HepG2 (cell line): ENCODE measurements at regions not wholly inside any gene's neighbourhood (a gene's known extent, or its start where the extent isn't known, plus 50 kb on each side); places are given as distances from the start of the nearest gene placed in this dataset.

Experiments
- ATAC-seq: fragments of 200-7000 bp; cut with Tn5 transposase; 3 replicates; pipeline ENCODE4 v1.9.1; 2020; ENCODE audit warnings: mild to moderate bottlenecking, moderate library complexity
- BruUV-seq: library from RNA; stranded (reverse); fragments of 400-500 nt; replicated peaks from 2 replicates; lab custom pipeline; 2021; lab: Mats Ljungman, UMichigan
- CTCF ChIA-PET: fragments of 300-600 bp; formaldehyde crosslinking; extraction: SDS; loops from one replicate; lab custom pipeline; 2021; ENCODE audit warnings: low total read pairs, inconsistent platforms, low intra/inter-chr PET ratio; lab: Yijun Ruan, JAX
- POLR2A ChIA-PET: fragments of 350-600 bp; sonication (Branson Sonifier 250); formaldehyde crosslinking; loops from one replicate; lab custom pipeline; 2020; ENCODE audit warnings: antibody characterized with exemption, inconsistent platforms; lab: Yijun Ruan, JAX
- DNase-seq: peaks from one replicate; pipeline ENCODE4 v3.0.0-alpha.2; 2015; ENCODE audit warnings: low spot score
- FAIRE-seq: peaks from 3 replicates; lab custom pipeline; 2011; peaks lifted over from hg19 to GRCh38; lab: Jason Lieb, UNC
- H2AFZ ChIP-seq: one replicate; pipeline ENCODE4 v1.6.1; 2011; ENCODE audit warnings: low read length, inconsistent platforms
- H3K27ac ChIP-seq: fragments of 300-600 bp; 3 replicates; pipeline ENCODE4 v1.8.0; 2011; ENCODE audit warnings: mixed run types, mild to moderate bottlenecking, mixed read lengths, low read length, inconsistent platforms; ENCODE audit not compliant: insufficient read depth; ENCODE audit errors: extremely low read length
- H3K27me3 ChIP-seq, 2 experiments: fragments of 200-600 bp in 1 of 2; 2 replicates in 1 of 2; 3 replicates in 1 of 2; pipeline versions ENCODE4 v1.6.0 to v1.8.0; 2011; ENCODE audit warnings: low read length in 2 of 2, mild to moderate bottlenecking in 2 of 2, moderate library complexity in 2 of 2, inconsistent platforms in 1 of 2; ENCODE audit not compliant: insufficient read depth in 2 of 2, control insufficient read depth in 1 of 2
- H3K36me3 ChIP-seq, 2 experiments: fragments of 200-600 bp in 1 of 2; replicated peaks in 1 of 2; 2 replicates in 1 of 2; 3 replicates in 1 of 2; pipeline versions ENCODE4 v1.5.1 to v1.8.0; 2011; ENCODE audit warnings: low read length in 2 of 2, inconsistent platforms in 1 of 2; ENCODE audit not compliant: insufficient read depth in 2 of 2, control insufficient read depth in 1 of 2
- H3K4me1 ChIP-seq: 2 replicates; pipeline ENCODE4 v1.5.1; 2012; ENCODE audit warnings: low read length, inconsistent platforms; ENCODE audit not compliant: insufficient read depth
- H3K4me2 ChIP-seq: 2 replicates; pipeline ENCODE4 v1.6.0; 2011; ENCODE audit warnings: low read depth, low read length, inconsistent platforms
- H3K4me3 ChIP-seq, 3 experiments: fragments of 200-600 bp in 1 of 3; sonication (generic), shearing (Covaris generic) in 1 of 3; replicated peaks in 1 of 3; 2 replicates each; pipeline ENCODE4 v1.5.1; 2011 to 2016; ENCODE audit warnings: low read length in 3 of 3, inconsistent platforms in 2 of 3, low read depth in 2 of 3, mild to moderate bottlenecking in 2 of 3, control low read depth in 1 of 3, mixed read lengths in 1 of 3; ENCODE audit not compliant: insufficient read depth in 1 of 3
- H3K79me2 ChIP-seq: one replicate; pipeline ENCODE4 v1.6.1; 2011; ENCODE audit warnings: low read length, inconsistent platforms; ENCODE audit not compliant: insufficient read depth
- H3K9ac ChIP-seq: 2 replicates; pipeline ENCODE4 v1.6.0; 2011; ENCODE audit warnings: mild to moderate bottlenecking, low read depth, low read length, inconsistent platforms; ENCODE audit not compliant: insufficient read depth
- H3K9me3 ChIP-seq: 2 replicates; pipeline ENCODE4 v1.5.1; 2012; ENCODE audit warnings: mild to moderate bottlenecking, low read length
- H4K20me1 ChIP-seq: 2 replicates; pipeline ENCODE4 v1.6.0; 2011; ENCODE audit warnings: inconsistent platforms, mild to moderate bottlenecking, low read length, moderate library complexity; ENCODE audit not compliant: insufficient read depth
- CC2D1A ChIP-seq: sonication (generic); formaldehyde crosslinking; IDR thresholded peaks from 2 replicates; pipeline ENCODE4 v1.8.1; 2023; ENCODE audit warnings: mild to moderate bottlenecking, missing genetic modification reagents
- HNRNPH1 ChIP-seq: fragments of 200-400 bp; formaldehyde crosslinking; optimal IDR thresholded peaks from 2 replicates; pipeline ENCODE3; 2017; ENCODE audit warnings: mild to moderate bottlenecking, low read depth, low read length
- KDM1A ChIP-seq: IDR thresholded peaks from 2 replicates; pipeline ENCODE4 v1.6.1; 2016; ENCODE audit warnings: missing compliant biosample characterization
- NCOA2 ChIP-seq: sonication (generic); formaldehyde crosslinking; IDR thresholded peaks from 2 replicates; pipeline ENCODE4 v1.8.0; 2022; ENCODE audit warnings: inconsistent platforms
- POLR2AphosphoS2 ChIP-seq: IDR thresholded peaks from 2 replicates; pipeline ENCODE4 v1.6.1; 2011; ENCODE audit warnings: low read depth, low read length, improper control_type of control experiment
- ZBTB8A ChIP-seq: sonication (generic); formaldehyde crosslinking; IDR thresholded peaks from 2 replicates; pipeline ENCODE4 v1.4.0; 2020; ENCODE audit warnings: mild to moderate bottlenecking, low read depth, missing genetic modification reagents, borderline replicate concordance
- WGBS: methylation state at CpG from one replicate; pipeline ENCODE4 v1.1.6; 2017; ENCODE audit warnings: low lambda C conversion rate; 5-methylcytosine and 5-hydroxymethylcytosine counted together
- in situ Hi-C: cut with HindIII; loops from 2 replicates; pipeline ENCODE4 v1.10.0; 2017; ENCODE audit warnings: low pct_unique_long_range_greater_than_20kb; ENCODE audit not compliant: extremely low pct_ligation_motif_present
- intact Hi-C: fragments of 100-400 bp; cut with micrococcal nuclease; formaldehyde crosslinking; loops from one replicate; pipeline ENCODE4 v1.10.0; 2022; ENCODE audit not compliant: unreplicated experiment
- TF ChIP-seq, protein P1 (sequence below): sonication (generic); formaldehyde crosslinking; IDR thresholded peaks from 2 replicates; pipeline ENCODE4 v1.4.0; 2020; ENCODE audit warnings: mild to moderate bottlenecking, missing genetic modification reagents
- TF ChIP-seq, protein P2 (sequence below): IDR thresholded peaks from 2 replicates; pipeline ENCODE4 v1.6.1; 2016; ENCODE audit warnings: low read depth, missing genetic modification reagents, missing compliant biosample characterization
- TF ChIP-seq, protein P3 (sequence below): sonication (generic); formaldehyde crosslinking; IDR thresholded peaks from 2 replicates; pipeline ENCODE4 v1.4.0; 2020; ENCODE audit warnings: mild to moderate bottlenecking, missing genetic modification reagents
- TF ChIP-seq, protein P4 (sequence below): sonication (generic); formaldehyde crosslinking; IDR thresholded peaks from 2 replicates; pipeline ENCODE4 v1.4.0; 2020; ENCODE audit warnings: missing genetic modification reagents

DNA sequence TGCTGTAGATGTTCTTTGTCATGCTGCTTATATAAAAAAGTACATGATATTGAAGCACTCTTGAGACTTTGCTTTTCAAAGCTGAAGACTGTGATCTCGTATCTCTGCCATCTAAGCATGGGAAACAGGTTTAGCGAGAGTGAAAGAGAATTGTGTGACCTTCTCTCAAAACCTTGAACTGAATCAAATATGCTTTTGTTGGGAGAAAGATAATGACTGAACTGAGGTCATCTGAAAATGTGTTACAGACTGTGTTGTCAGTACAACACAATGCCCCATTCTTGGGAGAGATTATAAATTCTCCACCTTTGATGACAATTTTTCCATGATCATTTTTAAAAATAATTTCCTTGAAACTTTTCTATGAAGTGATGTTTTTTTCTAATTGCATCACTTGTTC, 272.1 kb upstream of the SEL1L start:
- Histone ChIP-seq H3K4me2 (no peak overlapping the region), H3K27ac (no peak overlapping the region), H4K20me1 (no peaks in the 10 kb centered on the region), H3K36me3 (no peaks in the 10 kb centered on the region), H3K9me3 (peaks cover 26% of the 10 kb centered on the region; the same call in 1 of the 2 replicates), H3K27me3 (no peaks in the 10 kb centered on the region), H3K4me3 (no peak overlapping the region), H3K4me1 (no peaks in the 10 kb centered on the region), H3K79me2 (no peaks in the 10 kb centered on the region), H3K9ac (no peak overlapping the region), H2AFZ (no peak overlapping the region)
- CTCF ChIA-PET, result no interaction called here
- no TSS peak for BruUV-seq
- POLR2A ChIA-PET, result no interaction called here
- no peak for ATAC-seq
- 3% methylated on average over 2 of the region's 2 CpGs for WGBS
- DNase-seq, result no peak
- intact Hi-C loops (no loop called here), in situ Hi-C loops (no loop called here)
- no peak for FAIRE-seq
- TF ChIP-seq NCOA2 (no peak), POLR2AphosphoS2 (no peak), CC2D1A (CRISPR knock-in tag) (no peak), KDM1A (CRISPR knock-in tag) (no peak), ZBTB8A (CRISPR knock-in tag) (no peak), HNRNPH1 (no peak)
- TF ChIP-seq, protein P1, sequence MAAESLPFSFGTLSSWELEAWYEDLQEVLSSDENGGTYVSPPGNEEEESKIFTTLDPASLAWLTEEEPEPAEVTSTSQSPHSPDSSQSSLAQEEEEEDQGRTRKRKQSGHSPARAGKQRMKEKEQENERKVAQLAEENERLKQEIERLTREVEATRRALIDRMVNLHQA (CRISPR knock-in tag), result no peak
- TF ChIP-seq, protein P2, sequence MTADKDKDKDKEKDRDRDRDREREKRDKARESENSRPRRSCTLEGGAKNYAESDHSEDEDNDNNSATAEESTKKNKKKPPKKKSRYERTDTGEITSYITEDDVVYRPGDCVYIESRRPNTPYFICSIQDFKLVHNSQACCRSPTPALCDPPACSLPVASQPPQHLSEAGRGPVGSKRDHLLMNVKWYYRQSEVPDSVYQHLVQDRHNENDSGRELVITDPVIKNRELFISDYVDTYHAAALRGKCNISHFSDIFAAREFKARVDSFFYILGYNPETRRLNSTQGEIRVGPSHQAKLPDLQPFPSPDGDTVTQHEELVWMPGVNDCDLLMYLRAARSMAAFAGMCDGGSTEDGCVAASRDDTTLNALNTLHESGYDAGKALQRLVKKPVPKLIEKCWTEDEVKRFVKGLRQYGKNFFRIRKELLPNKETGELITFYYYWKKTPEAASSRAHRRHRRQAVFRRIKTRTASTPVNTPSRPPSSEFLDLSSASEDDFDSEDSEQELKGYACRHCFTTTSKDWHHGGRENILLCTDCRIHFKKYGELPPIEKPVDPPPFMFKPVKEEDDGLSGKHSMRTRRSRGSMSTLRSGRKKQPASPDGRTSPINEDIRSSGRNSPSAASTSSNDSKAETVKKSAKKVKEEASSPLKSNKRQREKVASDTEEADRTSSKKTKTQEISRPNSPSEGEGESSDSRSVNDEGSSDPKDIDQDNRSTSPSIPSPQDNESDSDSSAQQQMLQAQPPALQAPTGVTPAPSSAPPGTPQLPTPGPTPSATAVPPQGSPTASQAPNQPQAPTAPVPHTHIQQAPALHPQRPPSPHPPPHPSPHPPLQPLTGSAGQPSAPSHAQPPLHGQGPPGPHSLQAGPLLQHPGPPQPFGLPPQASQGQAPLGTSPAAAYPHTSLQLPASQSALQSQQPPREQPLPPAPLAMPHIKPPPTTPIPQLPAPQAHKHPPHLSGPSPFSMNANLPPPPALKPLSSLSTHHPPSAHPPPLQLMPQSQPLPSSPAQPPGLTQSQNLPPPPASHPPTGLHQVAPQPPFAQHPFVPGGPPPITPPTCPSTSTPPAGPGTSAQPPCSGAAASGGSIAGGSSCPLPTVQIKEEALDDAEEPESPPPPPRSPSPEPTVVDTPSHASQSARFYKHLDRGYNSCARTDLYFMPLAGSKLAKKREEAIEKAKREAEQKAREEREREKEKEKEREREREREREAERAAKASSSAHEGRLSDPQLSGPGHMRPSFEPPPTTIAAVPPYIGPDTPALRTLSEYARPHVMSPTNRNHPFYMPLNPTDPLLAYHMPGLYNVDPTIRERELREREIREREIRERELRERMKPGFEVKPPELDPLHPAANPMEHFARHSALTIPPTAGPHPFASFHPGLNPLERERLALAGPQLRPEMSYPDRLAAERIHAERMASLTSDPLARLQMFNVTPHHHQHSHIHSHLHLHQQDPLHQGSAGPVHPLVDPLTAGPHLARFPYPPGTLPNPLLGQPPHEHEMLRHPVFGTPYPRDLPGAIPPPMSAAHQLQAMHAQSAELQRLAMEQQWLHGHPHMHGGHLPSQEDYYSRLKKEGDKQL, result no peak
- TF ChIP-seq, protein P3, sequence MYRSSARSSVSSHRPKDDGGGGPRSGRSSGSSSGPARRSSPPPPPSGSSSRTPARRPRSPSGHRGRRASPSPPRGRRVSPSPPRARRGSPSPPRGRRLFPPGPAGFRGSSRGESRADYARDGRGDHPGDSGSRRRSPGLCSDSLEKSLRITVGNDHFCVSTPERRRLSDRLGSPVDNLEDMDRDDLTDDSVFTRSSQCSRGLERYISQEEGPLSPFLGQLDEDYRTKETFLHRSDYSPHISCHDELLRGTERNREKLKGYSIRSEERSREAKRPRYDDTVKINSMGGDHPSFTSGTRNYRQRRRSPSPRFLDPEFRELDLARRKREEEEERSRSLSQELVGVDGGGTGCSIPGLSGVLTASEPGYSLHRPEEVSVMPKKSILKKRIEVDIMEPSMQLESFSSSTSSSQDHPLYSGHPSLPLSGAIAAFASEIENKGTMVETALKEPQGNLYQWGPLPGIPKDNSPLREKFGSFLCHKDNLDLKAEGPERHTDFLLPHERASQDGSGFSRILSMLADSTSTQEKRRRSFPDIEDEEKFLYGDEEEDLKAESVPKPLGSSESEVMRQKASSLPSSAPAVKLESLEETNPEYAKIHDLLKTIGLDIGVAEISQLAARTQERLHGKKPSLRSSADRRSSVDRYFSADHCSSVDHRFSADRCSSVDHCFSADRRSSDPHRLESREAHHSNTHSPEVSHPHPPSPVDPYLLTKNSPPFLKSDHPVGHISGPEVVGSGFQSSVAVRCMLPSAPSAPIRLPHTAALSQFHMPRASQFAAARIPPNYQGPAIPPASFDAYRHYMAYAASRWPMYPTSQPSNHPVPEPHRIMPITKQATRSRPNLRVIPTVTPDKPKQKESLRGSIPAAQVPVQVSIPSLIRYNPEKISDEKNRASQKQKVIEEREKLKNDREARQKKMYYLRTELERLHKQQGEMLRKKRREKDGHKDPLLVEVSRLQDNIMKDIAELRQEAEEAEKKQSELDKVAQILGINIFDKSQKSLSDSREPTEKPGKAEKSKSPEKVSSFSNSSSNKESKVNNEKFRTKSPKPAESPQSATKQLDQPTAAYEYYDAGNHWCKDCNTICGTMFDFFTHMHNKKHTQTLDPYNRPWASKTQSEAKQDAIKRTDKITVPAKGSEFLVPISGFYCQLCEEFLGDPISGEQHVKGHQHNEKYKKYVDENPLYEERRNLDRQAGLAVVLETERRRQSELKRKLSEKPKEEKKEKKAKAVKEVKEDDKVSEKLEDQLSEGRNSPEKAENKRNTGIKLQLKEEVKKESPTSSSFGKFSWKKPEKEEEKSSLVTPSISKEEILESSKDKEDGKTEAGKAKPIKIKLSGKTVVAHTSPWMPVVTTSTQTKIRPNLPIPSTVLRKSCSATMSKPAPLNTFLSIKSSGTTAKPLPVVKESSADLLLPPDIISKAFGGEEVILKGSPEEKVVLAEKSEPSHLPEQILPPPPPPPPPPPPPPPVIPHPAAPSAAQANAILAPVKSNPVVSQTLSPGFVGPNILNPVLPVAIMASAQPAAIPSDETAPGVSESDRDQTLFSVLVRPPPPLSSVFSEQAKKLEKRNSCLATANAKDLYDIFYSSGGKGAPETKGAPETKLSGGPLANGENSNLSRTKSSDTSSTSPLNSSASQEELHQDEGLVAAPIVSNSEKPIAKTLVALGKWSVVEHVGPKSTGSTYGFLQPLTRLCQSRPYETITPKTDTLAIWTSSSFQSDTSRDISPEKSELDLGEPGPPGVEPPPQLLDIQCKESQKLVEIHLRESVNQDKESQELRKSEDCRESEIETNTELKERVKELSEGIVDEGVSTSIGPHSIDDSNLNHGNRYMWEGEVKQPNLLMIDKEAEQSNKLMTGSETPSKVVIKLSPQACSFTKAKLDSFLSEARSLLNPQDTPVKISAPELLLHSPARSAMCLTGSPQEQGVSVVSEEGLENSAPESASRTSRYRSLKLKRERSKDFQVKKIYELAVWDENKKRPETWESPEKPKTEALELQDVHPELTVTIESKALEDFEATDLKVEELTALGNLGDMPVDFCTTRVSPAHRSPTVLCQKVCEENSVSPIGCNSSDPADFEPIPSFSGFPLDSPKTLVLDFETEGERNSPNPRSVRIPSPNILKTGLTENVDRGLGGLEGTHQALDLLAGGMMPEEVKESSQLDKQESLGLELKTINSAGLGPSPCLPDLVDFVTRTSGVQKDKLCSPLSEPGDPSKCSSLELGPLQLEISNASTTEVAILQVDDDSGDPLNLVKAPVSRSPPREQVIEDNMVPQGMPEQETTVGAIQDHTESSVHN (CRISPR knock-in tag), result no peak
- TF ChIP-seq, protein P4, sequence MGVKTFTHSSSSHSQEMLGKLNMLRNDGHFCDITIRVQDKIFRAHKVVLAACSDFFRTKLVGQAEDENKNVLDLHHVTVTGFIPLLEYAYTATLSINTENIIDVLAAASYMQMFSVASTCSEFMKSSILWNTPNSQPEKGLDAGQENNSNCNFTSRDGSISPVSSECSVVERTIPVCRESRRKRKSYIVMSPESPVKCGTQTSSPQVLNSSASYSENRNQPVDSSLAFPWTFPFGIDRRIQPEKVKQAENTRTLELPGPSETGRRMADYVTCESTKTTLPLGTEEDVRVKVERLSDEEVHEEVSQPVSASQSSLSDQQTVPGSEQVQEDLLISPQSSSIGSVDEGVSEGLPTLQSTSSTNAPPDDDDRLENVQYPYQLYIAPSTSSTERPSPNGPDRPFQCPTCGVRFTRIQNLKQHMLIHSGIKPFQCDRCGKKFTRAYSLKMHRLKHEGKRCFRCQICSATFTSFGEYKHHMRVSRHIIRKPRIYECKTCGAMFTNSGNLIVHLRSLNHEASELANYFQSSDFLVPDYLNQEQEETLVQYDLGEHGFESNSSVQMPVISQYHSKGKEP, result no peak
